GM21447 (cell line): ENCODE measurements at regions not wholly inside any gene's neighbourhood (a gene's known extent, or its start where the extent isn't known, plus 50 kb on each side); places are given as distances from the start of the nearest gene placed in this dataset.
"Not testable (repeated sequence)": the region's sequence is repeated elsewhere in the genome, so short reads cannot be mapped to it uniquely, and the experiment has no call there.

Experiments
- ATAC-seq: cut with Tn5 transposase; IDR thresholded peaks from one replicate; pipeline ENCODE4 v1.9.1; 2021; ENCODE audit not compliant: unreplicated experiment

- no peak for ATAC-seq
Measured at GRCh38 chr1:232145768-232146167, 484.2 kb downstream of the SIPA1L2 start.

GRCh38 chr1:232144696-232145230 lies 485.2 kb downstream of the SIPA1L2 start:
- no peak for ATAC-seq

- no peak for ATAC-seq
Measured at GRCh38 chr1:232143315-232143886, 486.5 kb downstream of the SIPA1L2 start.

GRCh38 chr1:232142403-232143314 lies 487.3 kb downstream of the SIPA1L2 start:
- no peak for ATAC-seq

DNA sequence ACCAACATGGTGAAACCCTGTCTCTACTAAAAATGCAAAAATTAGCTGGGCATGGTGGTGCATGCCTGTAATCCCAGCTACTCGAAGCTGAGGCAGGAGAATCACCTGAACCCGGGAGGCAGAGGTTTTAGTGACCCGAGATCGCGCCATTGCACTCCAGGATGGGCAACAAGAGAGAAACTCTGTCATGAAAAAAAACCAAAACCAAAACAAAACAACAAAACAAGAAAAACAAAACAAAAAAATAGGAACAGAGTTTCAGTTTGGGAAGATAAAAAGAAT lies 488.8 kb downstream of the SIPA1L2 start:
- not testable (repeated sequence) for ATAC-seq

- no peak for ATAC-seq
Measured at GRCh38 chr1:232140419-232141166, 489.3 kb downstream of the SIPA1L2 start.

- ATAC-seq = no peak
Measured at GRCh38 chr1:232139444-232139843, 490.5 kb downstream of the SIPA1L2 start.

DNA sequence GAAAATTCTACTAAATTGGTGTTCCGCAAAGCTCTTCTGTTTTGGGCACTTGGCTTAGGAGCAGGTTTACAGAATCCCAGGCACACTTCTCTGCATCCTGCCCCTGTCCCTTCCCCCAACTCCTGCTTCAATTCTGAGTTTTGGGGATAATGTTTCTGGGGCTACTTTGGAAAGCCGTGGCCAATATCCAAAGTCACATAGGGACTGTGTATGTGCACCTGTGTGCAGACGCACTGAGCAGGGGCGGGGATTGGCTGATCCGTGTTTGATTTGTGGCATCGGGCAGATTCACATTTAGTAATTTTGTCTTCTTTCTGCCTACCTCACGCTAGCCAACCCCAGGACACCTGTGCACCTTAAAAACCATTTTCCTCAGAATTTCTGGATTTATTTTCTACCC lies 491.9 kb downstream of the SIPA1L2 start:
- no peak for ATAC-seq

DNA sequence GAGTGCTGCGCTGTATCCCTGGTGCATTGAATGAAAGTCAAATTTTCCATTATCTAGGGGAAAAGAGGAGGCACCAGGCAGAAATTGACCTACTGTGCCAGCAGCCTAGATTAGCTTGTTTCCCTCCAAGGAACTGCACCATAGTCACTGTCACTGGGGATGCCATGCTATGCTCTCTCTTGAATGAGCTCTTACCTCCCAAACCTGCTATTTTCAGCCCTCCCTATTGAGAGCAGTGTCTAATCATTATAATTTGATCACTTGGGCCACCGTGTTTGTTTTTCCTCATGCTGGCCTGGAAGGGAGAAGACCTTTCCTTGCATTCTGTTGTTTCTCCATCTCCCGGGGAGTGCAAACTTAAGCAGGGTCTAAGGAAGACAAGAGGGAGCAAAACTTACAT lies 492.9 kb downstream of the SIPA1L2 start:
- ATAC-seq = no peak

- no peak for ATAC-seq
Measured at GRCh38 chr1:232136136-232136535, 493.8 kb downstream of the SIPA1L2 start.

DNA sequence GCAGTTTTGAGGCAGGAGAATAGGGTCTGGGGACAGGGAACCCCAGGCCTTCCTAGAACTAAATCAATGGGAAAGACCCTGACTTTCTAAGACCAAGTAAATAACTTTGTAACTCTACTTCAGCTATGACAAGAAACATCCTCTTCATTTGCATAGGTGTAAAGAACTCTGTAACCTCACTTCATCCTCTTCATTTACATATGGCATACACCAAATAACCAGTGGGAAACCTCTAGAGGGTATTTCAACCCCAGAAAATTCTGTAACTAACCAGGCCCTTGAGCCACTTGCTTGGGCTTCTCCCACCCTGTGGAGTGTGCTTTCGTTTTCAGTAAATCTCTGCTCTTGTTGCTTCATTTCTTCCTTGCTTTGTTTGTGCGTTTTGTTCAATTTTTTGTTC lies 495.6 kb downstream of the SIPA1L2 start:
- ATAC-seq = no peak

DNA sequence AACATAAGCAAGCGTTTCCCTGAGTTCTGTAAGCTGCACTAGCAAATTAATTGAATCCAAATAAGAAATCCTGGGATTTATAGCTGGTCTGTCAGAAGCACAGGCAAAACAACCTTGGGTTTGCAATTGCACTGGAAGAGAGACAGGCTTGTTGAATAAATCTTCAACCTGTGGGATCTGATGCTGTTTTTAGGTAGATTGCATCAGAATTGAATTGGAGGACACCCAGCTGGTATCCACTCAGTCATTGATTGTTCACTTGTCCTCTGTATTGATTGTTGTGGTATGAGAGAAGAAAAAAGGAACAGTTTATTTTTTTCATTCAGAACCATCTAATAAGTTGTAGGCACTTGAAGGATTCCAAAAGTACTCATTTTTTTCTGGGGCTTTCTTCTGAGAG lies 497.4 kb downstream of the SIPA1L2 start:
- no peak for ATAC-seq

- no peak for ATAC-seq
Measured at GRCh38 chr1:232131715-232132391, 498.1 kb downstream of the SIPA1L2 start.

DNA sequence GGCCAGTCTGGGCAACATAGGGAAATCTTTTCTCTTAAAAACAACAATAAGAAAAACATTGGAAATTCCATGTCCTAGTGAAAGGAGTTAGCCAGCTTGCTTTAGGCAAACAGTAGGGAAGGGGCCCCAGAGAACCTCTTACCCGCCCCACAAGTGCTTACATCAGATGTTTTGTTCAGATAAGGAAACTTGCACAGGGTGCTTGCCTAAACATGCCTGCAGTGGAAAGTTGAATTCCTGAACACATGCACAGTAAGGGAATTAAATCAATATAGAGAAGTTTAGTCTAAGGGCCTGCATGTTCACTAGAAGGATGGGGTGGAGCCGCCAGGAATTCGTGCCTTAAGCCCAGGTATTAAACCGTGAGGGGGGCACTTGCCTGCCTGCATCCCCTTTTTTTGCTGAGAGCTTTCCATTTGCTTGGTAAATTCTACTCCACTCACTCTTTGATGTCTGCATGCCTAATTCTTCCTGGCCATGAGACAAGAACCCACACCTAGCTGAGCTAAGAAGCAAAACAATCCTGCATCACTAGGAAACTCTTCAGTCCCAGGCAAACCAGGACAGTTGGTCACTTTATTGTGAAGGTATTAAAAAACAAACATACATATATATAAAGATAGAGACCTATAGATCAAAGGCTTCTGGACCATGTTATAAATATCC lies 499.0 kb downstream of the SIPA1L2 start:
- ATAC-seq = no peak

- no peak for ATAC-seq
Measured at GRCh38 chr1:232127190-232127589, 500.6 kb downstream of the DISC1 start.

- no peak for ATAC-seq
Measured at GRCh38 chr1:232123775-232124659, 497.4 kb downstream of the DISC1 start.

GRCh38 chr1:232117903-232118302 lies 491.3 kb downstream of the DISC1 start:
- ATAC-seq = not testable (repeated sequence)

DNA sequence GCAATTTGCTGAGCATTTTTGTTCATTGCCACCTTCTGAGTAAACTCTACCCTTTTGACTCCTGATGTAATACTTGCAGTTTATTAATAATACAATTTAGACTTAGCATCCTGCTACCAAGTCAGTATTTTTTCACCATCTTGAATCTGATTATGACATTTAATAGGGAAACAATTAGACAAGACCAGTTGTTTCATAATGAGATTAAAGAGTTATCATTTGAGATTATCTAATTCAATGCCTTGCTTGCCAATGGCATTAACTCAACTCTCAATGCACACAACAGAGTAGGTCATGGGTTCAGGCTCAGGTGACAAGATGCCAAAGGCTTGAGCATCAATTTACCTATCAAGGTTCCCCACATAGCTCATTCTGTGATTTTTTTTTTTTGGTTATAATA lies 488.4 kb downstream of the DISC1 start:
- ATAC-seq = no peak

DNA sequence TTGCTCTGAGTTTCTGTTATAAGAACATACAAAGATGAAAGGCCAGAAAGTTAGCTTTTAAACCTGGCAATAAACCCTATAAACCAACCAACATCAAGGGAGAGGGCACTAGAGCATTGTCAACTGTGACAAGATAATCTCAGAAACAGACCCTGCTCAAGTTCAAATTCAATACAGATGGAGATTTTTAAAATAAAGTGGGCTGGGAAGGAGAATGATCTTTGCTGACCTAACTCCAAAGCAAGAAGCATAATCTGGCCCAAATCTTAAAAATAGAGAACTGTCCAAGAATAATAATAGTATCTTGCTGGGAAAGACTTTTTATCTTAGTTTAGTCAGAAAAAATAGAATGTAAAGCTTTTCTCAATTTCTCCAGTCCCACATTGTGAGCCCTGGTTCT lies 485.5 kb downstream of the DISC1 start:
- no peak for ATAC-seq

GRCh38 chr1:232111611-232112010 lies 485.0 kb downstream of the DISC1 start:
- ATAC-seq = no peak
